ENCODE measurements at regions not wholly inside any gene's neighbourhood (a gene's known extent, or its start where the extent isn't known, plus 50 kb on each side); places are given as distances from the start of the nearest gene placed in this dataset.

DNA sequence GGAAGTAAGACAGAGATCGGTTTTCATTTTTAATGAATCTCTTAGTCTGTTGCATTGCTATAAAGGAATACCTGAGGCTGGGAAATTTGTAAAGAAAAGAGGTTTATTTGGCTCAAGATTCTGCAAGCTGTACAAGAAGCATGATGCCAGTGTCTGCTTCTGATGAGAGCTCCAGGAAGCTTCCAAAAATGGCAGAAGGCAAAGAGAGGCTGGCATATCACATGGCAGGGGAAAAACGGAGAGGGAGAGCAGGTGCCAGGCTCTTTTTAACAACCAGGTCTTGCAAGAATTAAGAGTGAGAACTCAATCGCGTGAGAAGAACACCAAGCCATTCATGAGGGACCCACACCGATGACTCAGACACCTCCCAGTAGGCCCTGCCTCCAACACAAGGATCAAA lies 125.0 kb upstream of the THSD7A start:
- TF ChIP-seq, protein P1, sequence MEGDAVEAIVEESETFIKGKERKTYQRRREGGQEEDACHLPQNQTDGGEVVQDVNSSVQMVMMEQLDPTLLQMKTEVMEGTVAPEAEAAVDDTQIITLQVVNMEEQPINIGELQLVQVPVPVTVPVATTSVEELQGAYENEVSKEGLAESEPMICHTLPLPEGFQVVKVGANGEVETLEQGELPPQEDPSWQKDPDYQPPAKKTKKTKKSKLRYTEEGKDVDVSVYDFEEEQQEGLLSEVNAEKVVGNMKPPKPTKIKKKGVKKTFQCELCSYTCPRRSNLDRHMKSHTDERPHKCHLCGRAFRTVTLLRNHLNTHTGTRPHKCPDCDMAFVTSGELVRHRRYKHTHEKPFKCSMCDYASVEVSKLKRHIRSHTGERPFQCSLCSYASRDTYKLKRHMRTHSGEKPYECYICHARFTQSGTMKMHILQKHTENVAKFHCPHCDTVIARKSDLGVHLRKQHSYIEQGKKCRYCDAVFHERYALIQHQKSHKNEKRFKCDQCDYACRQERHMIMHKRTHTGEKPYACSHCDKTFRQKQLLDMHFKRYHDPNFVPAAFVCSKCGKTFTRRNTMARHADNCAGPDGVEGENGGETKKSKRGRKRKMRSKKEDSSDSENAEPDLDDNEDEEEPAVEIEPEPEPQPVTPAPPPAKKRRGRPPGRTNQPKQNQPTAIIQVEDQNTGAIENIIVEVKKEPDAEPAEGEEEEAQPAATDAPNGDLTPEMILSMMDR (IDR thresholded peaks at IDR 0.05; ENCODE audit: poor library complexity), result no peak
- no peak for TF ChIP-seq EZH2phosphoT487 (IDR thresholded peaks at IDR 0.05; ENCODE audit: low read depth, severe bottlenecking, unreplicated experiment)
- no peak for TF ChIP-seq EZH2 (IDR thresholded peaks at IDR 0.05; ENCODE audit: borderline replicate concordance)

Data from hepatocyte (in vitro differentiated cells).